ENCODE measurements at regions not wholly inside any gene's neighbourhood (a gene's known extent, or its start where the extent isn't known, plus 50 kb on each side); places are given as distances from the start of the nearest gene placed in this dataset.

DNA sequence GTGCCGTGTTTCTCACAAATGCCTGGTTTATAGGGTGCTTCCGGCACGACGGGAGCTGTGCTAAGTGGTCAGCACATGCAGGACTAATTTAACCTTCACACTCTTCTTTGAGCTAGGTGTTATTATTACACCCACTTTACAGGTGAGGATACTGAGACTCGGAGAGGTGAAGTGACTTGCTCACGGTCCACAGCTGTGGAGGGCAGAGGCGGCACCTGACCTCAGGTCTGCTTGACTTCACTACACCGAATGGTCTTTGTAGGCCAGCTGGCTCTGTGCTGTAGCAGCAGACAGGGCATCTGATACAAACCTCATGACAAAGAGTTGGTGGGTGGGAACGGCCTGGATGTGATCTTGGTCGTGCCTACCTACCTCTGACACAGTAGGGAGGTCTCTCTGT lies 102.0 kb upstream of the BOD1 start:
- H3K4me3 Mint-ChIP-seq: no peak overlapping the region
- intact Hi-C loops (cut with micrococcal nuclease): no loop called here
- no peak overlapping the region for H3K27ac Mint-ChIP-seq
- H3K27me3 Mint-ChIP-seq: no peaks in the 10 kb centered on the region
- H3K9me3 Mint-ChIP-seq: no peaks in the 10 kb centered on the region
- H3K36me3 Mint-ChIP-seq (ENCODE audit: low read depth): no peaks in the 10 kb centered on the region
- peaks cover 49% of the 10 kb centered on the region for H3K4me1 Mint-ChIP-seq (ENCODE audit: low read depth)

DNA sequence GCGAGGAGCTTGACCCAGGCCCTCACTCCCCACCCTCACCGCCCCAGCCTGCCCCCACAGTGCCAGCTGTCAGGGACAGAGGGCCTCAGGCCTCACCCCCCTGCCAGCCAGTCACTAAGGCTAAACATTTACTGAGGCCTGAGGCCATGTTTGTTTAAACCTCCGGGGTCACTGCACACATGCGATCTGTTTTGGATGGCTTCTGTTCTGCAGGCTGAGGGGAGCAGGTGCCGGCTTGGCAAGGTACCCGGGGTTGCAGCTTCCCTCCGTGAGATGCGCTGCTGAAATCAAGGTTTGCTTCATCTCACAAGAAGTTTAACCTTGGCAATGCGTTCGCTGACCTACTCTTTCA lies 103.3 kb upstream of the BOD1 start:
- Mint-ChIP-seq H3K36me3 (ENCODE audit: low read depth) (no peaks in the 10 kb centered on the region), H3K9me3 (no peaks in the 10 kb centered on the region), H3K4me3 (no peak overlapping the region), H3K4me1 (ENCODE audit: low read depth) (peaks cover 37% of the 10 kb centered on the region), H3K27ac (no peak overlapping the region), H3K27me3 (no peaks in the 10 kb centered on the region)
- intact Hi-C loops (cut with micrococcal nuclease): no loop called here

DNA sequence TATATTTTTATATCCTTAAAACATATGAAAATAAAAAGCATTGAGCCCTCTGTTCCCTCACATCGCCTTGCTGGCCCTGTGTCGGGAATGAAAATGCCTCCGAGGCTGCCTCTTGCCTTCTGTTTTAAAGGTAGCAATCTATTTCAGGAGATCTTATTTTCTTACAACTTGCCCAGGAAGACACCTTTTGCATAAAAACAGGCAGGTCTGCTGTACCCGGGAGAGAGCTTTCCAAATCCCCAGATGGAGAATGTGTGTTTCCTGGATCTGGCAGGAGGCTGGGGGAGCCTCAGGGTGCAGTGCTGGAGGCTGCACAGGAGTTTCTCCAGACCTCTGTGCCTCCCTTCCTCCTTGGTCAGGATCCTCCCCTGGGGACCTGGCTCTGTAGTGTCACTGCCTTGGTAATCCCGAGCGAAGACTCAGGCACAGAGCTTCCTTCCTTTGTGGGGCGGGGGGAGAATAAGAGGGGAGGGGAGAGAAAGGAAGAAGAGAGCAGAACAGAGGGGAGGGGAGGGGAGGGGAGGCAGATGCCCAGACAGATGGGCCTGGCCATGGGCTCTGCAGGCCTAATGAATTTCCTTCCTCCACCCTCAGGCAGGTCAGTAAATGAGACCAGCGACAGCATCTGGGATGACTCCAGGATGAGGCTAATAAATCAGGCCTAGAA lies 104.0 kb upstream of the BOD1 start:
- Mint-ChIP-seq H3K4me1 (ENCODE audit: low read depth) (peaks cover 37% of the 10 kb centered on the region), H3K27me3 (no peaks in the 10 kb centered on the region), H3K9me3 (no peaks in the 10 kb centered on the region), H3K36me3 (ENCODE audit: low read depth) (no peaks in the 10 kb centered on the region), H3K27ac (no peak overlapping the region), H3K4me3 (no peak overlapping the region)
- intact Hi-C loops (cut with micrococcal nuclease): no loop called here

DNA sequence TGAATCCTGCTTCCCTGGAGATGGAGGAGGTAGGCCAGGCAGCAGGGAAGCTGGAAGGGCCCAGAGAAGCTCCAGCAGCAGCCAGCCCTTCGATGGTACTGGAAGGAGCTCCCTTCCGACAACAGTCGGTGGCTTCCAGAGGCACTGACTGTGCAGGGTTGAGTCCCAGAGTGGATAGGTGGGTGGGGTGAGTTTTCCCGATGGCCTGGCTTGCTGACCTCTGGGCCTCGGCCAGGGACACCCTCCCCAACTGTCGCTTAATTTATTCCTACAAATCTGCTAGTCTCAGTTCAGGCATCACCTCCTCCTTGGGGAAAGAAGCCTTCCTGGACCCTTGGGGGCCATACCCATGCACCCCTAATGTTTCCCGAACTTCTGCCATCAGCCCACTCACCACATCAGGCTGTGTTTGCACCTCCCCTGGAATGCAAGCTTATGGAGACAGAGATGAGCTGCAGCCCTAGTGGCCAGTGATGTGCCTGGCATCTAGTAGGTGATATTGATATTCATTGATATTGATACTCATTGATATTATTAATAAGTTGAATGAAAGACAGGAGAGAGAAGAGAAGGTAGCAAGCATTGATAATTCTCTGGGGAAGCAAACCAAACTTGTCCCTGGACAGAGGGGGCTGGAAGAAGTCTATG lies 104.6 kb upstream of the BOD1 start:
- no peaks in the 10 kb centered on the region for H3K9me3 Mint-ChIP-seq
- H3K27me3 Mint-ChIP-seq: no peaks in the 10 kb centered on the region
- no peak overlapping the region for H3K4me3 Mint-ChIP-seq
- H3K4me1 Mint-ChIP-seq (ENCODE audit: low read depth): peaks cover 36% of the 10 kb centered on the region
- no peak overlapping the region for H3K27ac Mint-ChIP-seq
- intact Hi-C loops (cut with micrococcal nuclease): no loop called here
- H3K36me3 Mint-ChIP-seq (ENCODE audit: low read depth): no peaks in the 10 kb centered on the region

DNA sequence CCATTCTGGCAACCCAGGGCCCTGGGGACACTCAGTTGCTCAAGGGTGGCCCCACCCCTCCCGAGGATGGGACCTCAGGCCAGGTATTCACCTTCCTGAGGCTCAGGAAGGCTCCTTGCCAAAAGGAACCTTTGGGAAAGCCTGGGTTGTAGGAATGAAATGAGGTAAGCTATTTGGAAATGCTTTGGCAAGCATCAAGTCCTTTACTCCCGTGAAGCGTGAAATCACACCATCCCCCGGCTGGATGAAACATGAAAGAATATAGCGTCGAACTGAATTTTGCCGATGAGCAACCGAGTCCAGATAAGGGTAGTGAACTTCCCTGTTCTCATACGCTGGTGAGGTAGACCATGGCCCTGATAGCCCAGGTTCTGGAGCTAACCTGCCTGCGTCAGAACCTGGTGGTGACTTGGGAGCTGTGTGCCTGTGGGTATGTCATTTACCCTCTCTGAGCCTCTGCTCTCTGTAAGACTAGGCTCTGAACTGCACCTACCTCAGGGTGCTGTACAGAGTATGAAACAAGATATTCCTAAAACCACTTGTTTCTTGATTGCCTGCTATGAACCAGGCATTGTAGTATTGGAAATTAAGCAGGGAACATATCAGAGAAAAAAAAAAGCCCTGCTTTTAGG lies 105.3 kb upstream of the BOD1 start:
- H3K27ac Mint-ChIP-seq: no peak overlapping the region
- H3K4me3 Mint-ChIP-seq: no peak overlapping the region
- H3K27me3 Mint-ChIP-seq: no peaks in the 10 kb centered on the region
- no peaks in the 10 kb centered on the region for H3K36me3 Mint-ChIP-seq (ENCODE audit: low read depth)
- H3K9me3 Mint-ChIP-seq: no peaks in the 10 kb centered on the region
- intact Hi-C loops (cut with micrococcal nuclease): no loop called here
- peaks cover 31% of the 10 kb centered on the region for H3K4me1 Mint-ChIP-seq (ENCODE audit: low read depth)

DNA sequence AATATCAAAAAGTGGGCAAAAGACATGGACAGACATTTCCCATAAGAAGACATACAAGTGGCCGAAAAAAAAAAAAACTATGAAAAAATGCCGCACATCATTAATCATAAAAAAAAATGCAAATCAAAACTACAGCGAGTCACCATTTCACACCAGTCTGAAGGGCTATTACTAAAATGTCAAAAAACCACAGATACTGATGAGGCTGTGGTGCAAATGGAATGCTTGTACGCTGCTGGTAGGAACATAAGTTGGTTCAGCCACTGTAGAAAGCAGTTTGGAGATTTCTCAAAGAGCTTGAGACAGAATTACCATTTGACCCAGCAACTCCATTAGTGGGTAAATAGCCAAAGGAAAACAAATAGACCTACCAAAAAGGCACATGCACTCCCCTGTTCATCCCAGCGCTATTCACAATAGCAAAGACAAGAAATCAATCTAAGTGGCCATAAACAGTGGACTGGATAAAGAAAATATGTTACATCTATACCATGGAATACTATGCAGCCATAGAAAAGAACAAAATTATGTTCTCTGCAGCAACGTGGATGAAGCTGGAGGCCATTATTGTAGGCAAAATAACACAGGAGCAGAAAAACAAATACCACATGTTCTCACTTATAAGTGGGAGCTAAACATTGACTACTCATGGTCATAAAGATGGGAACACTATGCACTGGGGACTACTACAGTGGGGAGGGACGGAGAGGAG lies 110.6 kb upstream of the BOD1 start:
- Mint-ChIP-seq H3K27me3 (peaks cover 3% of the 10 kb centered on the region), H3K4me3 (no peak overlapping the region), H3K4me1 (ENCODE audit: low read depth) (peaks cover 37% of the 10 kb centered on the region), H3K9me3 (no peaks in the 10 kb centered on the region), H3K27ac (peak overlapping the region; percentile 37), H3K36me3 (ENCODE audit: low read depth) (no peaks in the 10 kb centered on the region)
- intact Hi-C loops (cut with micrococcal nuclease): no loop called here

DNA sequence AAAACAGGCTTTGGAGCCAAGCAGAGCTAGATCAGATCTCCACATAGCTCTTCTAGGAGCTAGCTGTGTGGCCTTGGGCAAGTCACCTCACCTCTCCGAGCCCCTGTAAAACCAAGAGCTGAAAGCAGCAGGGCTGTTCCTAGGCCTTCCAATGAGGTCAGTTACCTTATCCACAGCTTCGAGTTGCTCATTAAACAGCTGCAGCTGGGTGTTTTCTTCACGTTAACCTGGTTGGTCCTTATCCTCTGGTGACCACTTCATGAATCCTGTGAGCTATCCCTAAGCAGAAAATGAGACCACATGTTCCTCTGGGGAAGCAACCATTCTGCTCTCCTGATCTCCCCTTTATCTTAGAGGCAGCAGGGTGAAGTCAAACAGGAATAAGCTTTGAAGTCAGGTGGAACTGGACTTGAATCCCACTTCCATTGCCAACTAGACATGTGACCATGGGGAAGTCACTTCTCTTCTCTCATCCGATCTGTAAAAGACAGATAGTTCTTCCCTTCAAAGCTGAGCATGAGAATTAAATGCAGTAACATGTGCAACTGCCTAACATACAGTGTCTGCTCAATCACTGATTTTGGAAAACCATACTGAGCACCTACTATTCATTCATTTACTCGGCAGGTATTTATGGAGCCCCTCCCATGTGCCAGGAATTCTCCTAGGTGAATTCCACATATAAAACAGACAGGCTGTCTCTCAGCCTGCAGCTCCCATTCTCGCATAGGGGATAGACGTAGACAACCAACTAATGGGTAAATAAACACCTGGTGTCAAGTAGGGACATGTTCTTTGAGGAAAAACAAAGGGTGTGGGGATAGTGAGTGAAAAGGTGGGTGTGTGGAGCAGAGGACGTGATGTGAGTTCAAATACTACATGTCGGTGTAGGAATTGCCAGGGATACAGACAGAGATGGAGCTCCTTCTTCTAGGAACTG lies 111.7 kb upstream of the BOD1 start:
- Mint-ChIP-seq H3K27ac (peak overlapping the region; percentile 37), H3K4me3 (no peak overlapping the region), H3K27me3 (peaks cover 3% of the 10 kb centered on the region), H3K36me3 (ENCODE audit: low read depth) (no peaks in the 10 kb centered on the region), H3K4me1 (ENCODE audit: low read depth) (peaks cover 28% of the 10 kb centered on the region), H3K9me3 (no peaks in the 10 kb centered on the region)
- intact Hi-C loops (cut with micrococcal nuclease): no loop called here

DNA sequence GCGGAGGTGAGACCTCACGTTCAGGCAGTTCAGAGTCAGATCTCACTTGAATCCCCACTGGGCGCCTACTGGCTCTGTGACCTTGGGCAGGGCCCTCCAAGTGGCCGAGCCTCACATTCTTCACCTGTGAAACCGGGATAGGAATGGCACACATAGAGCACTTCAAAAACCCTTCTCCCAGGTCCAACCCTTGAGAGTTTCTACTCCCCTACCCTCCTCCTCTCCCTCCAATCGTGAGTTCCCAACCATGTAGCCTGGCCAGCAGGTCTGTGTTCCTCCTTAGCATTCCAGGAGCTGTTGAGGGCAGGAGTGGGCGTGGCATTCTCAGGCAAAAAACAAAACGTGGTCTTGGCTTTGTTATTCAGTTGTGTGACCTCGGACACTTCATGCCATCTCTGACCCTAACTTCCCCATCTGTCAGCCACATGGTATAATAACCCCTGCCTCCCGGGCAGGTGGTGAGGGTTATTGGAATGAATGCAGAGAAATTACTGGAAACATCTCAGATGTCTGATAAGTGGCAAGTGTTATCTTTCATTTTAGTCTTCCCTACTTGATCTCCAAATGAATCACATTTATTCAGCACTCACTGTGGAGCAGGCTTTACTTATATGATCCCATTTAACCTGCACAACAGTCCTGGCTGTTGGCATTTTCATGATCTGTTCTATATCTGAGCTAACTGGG lies 112.8 kb upstream of the BOD1 start:
- no peak overlapping the region for H3K27ac Mint-ChIP-seq
- H3K9me3 Mint-ChIP-seq: no peaks in the 10 kb centered on the region
- intact Hi-C loops (cut with micrococcal nuclease): no loop called here
- no peaks in the 10 kb centered on the region for H3K36me3 Mint-ChIP-seq (ENCODE audit: low read depth)
- H3K27me3 Mint-ChIP-seq: peaks cover 3% of the 10 kb centered on the region
- H3K4me1 Mint-ChIP-seq (ENCODE audit: low read depth): peaks cover 39% of the 10 kb centered on the region
- H3K4me3 Mint-ChIP-seq: no peak overlapping the region

DNA sequence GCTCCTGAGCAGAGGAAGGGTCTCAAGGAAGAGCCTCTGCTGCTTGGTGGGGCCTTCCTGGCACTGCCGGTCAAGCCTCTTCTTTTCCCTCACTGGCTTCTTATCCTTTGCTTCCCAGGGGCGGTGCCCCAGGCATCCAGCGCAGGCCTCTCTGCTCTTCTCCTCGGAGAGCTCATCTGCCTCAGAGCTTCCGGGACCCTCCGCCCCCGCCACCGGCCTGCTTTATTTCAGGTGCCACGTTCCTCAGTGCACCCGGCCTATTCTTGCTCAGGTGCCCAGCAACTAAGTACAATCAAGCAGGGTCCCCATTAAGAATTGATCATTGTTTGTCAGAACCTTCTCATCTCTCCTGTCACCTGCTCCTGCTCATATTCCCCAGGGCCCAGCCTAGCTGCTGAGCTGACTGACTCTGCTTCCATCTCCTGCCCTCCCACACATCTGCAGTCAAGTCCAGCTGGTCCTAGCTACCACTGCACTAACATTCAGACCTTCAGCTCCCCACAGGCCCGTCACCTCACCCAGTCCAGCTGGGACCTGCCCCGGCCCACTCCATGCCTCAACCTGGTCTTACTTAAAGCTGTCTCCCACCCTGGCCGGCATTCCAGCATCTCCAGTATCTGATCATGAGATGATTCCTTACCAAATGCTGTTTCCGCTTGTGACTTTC lies 114.3 kb upstream of the BOD1 start:
- H3K4me3 Mint-ChIP-seq: no peak overlapping the region
- no peak overlapping the region for H3K27ac Mint-ChIP-seq
- intact Hi-C loops (cut with micrococcal nuclease): no loop called here
- H3K27me3 Mint-ChIP-seq: peaks cover 3% of the 10 kb centered on the region
- H3K4me1 Mint-ChIP-seq (ENCODE audit: low read depth): peaks cover 32% of the 10 kb centered on the region
- no peaks in the 10 kb centered on the region for H3K9me3 Mint-ChIP-seq
- H3K36me3 Mint-ChIP-seq (ENCODE audit: low read depth): no peaks in the 10 kb centered on the region

DNA sequence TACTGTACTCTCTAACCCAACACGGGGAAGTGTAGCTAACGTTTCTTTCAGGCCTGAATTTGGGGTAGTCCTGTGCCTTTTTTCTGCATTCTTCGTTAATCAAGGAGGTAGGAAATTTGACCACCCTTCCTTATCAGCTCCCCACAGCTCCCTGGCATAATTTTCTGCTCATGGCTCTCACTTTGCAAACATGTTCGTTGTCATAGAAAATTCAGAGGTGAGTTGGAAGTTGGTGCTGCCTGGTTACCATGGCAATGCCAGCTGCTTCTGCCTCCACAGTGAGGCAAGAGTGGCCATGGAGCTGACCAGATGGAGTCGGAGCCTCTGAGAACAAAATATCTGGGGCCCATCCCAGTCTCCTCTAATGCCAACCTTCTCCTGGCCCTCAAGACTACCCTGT lies 116.6 kb upstream of the BOD1 start:
- H3K4me1 Mint-ChIP-seq (ENCODE audit: low read depth): peaks cover 44% of the 10 kb centered on the region
- H3K36me3 Mint-ChIP-seq (ENCODE audit: low read depth): no peaks in the 10 kb centered on the region
- intact Hi-C loops (cut with micrococcal nuclease): no loop called here
- no peak overlapping the region for H3K27ac Mint-ChIP-seq
- peaks cover 2% of the 10 kb centered on the region for H3K27me3 Mint-ChIP-seq
- H3K4me3 Mint-ChIP-seq: no peak overlapping the region
- H3K9me3 Mint-ChIP-seq: no peaks in the 10 kb centered on the region

DNA sequence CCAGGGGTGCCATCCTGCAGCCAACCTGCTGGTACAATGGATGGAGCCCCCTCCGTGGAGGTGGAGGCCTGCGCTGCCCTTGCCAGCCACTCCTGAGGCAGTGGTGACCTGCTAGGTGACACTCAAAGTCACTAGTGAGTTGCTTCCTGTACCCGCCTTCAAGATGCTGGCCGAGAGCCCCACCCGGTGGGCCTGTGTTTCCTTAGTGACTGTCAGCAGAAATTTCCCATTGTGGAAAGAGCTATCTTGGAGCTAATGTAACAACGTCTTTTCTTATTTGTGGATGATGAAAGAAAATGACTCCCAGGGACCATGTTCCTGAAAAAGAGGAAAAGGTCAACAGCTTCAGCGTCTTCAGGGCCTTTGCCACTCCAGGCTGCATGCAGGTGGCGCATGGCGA lies 117.0 kb upstream of the BOD1 start:
- no peaks in the 10 kb centered on the region for H3K36me3 Mint-ChIP-seq (ENCODE audit: low read depth)
- no peak overlapping the region for H3K4me3 Mint-ChIP-seq
- H3K9me3 Mint-ChIP-seq: no peaks in the 10 kb centered on the region
- intact Hi-C loops (cut with micrococcal nuclease): no loop called here
- H3K27me3 Mint-ChIP-seq: peaks cover 2% of the 10 kb centered on the region
- no peak overlapping the region for H3K27ac Mint-ChIP-seq
- peaks cover 40% of the 10 kb centered on the region for H3K4me1 Mint-ChIP-seq (ENCODE audit: low read depth)

DNA sequence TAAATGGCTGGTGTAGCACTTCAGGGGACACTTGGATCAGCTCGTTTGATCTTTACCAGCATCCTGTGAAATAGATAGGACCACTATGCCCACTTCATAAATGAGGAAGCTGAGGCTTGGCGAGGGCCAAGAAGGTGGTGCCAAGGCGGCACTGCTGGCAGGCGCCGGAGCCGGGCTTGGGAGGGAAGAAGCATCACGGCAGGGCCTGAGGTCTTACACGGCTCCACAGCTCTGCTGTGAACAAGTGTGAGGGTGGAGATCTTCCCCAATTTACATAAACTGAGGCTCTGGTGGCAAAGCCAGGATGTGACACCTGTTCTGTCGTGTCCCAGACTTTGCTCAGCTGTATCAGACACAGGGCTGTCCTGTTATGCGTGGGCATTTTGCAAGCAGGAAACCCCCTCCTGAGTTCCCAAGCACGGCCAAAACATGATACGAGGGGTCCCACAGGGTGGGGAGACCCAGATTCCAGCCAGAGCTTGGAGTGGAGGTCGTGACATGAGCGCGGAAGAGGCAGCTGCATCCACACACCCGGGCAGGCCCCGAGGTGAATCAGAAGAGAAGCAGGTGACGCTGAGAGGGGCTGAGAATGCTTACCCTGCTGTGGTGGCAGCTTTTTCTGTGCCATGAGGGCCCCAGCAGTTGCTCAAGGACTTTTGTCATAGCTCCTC lies 117.5 kb upstream of the BOD1 start:
- H3K27ac Mint-ChIP-seq: no peak overlapping the region
- no peak overlapping the region for H3K4me3 Mint-ChIP-seq
- peaks cover 2% of the 10 kb centered on the region for H3K27me3 Mint-ChIP-seq
- peaks cover 35% of the 10 kb centered on the region for H3K4me1 Mint-ChIP-seq (ENCODE audit: low read depth)
- intact Hi-C loops (cut with micrococcal nuclease): no loop called here
- H3K36me3 Mint-ChIP-seq (ENCODE audit: low read depth): no peaks in the 10 kb centered on the region
- no peaks in the 10 kb centered on the region for H3K9me3 Mint-ChIP-seq

Measured in dendritic cell treated with granulocyte-macrophage colony-stimulating factor and Interleukin-4, amounts not matched to agents 40 ng/mL and 50 ng/mL, for 4 days (primary cell).